ENCODE measurements at regions not wholly inside any gene's neighbourhood (a gene's known extent, or its start where the extent isn't known, plus 50 kb on each side); places are given as distances from the start of the nearest gene placed in this dataset.

GRCh38 chr5:82418608-82418950 is 140.4 kb upstream of the RPS23 start (continued):
- TF ChIP-seq BCLAF1 (IDR thresholded peaks at IDR 0.05) (no peak), NRF1 (conservative IDR thresholded peaks at IDR 0.05; ENCODE audit: low read depth, low read length) (no peak), SKIL (IDR thresholded peaks at IDR 0.05; ENCODE audit: low read depth, poor library complexity, severe bottlenecking) (no peak), GATAD2B (conservative IDR thresholded peaks at IDR 0.05; ENCODE audit: low read depth) (no peak), SUPT20H (IDR thresholded peaks at IDR 0.05; ENCODE audit: borderline replicate concordance, control insufficient read depth, low read depth, low read length) (no peak), ZNF207 (IDR thresholded peaks at IDR 0.05; ENCODE audit: borderline replicate concordance) (no peak)

All from GM12878 (cell line).